ENCODE measurements at regions not wholly inside any gene's neighbourhood (a gene's known extent, or its start where the extent isn't known, plus 50 kb on each side); places are given as distances from the start of the nearest gene placed in this dataset.
"Not testable (repeated sequence)": the region's sequence is repeated elsewhere in the genome, so short reads cannot be mapped to it uniquely, and the experiment has no call there.

GRCh38 chr13:46455924-46456323 is 68.9 kb upstream of the RUBCNL start:
- TF ChIP-seq CTCF, POLR2AphosphoS5 (IDR thresholded peaks at IDR 0.05): not testable (repeated sequence)

All from breast epithelium (tissue), 3 donors.